HEK293 (cell line): ENCODE measurements at regions not wholly inside any gene's neighbourhood (a gene's known extent, or its start where the extent isn't known, plus 50 kb on each side); places are given as distances from the start of the nearest gene placed in this dataset.

Experiments used
- CTCF ChIA-PET: fragments of 350-600 bp; formaldehyde crosslinking; extraction: SDS; loops from one replicate; lab custom pipeline; 2021; ENCODE audit warnings: antibody characterized with exemption; lab: Yijun Ruan, JAX
- POLR2A ChIA-PET: fragments of 300-600 bp; formaldehyde crosslinking; extraction: SDS; loops from one replicate; lab custom pipeline; 2020; ENCODE audit warnings: antibody characterized with exemption, inconsistent platforms; lab: Yijun Ruan, JAX
- H3K27ac ChIP-seq: fragments of 200-500 bp; sonication (Bioruptor generic); 2 replicates; pipeline ENCODE4 v1.5.1; 2014; ENCODE audit warnings: low read depth, low read length, control low read depth, inconsistent platforms; ENCODE audit errors: extremely low read depth
- H3K36me3 ChIP-seq, 2 experiments: fragments of 200-500 bp in 1 of 2; sonication (Bioruptor generic) in 1 of 2; 1 replicate in 1 of 2; 2 replicates in 1 of 2; pipeline ENCODE4 v1.5.1; 2014 to 2017; ENCODE audit warnings: inconsistent platforms in 2 of 2, low read length in 2 of 2; ENCODE audit not compliant: control insufficient read depth in 2 of 2, insufficient read depth in 1 of 2
- H3K4me1 ChIP-seq: fragments of 200-500 bp; sonication (Bioruptor generic); 2 replicates; pipeline ENCODE4 v1.5.1; 2014; ENCODE audit warnings: mild to moderate bottlenecking, low read length, inconsistent platforms; ENCODE audit not compliant: control insufficient read depth, insufficient read depth
- H3K4me3 ChIP-seq: 2 replicates; pipeline ENCODE4 v1.5.1; 2011; ENCODE audit warnings: low read depth, mild to moderate bottlenecking, control low read depth, low read length, moderate library complexity
- H3K9me3 ChIP-seq: fragments of 200-500 bp; sonication (Bioruptor generic); 2 replicates; pipeline ENCODE4 v1.5.1; 2014; ENCODE audit warnings: low read depth, low read length, inconsistent platforms; ENCODE audit not compliant: control insufficient read depth, insufficient read depth
- BCL11A ChIP-seq: fragments of 450-650 bp; formaldehyde crosslinking; IDR thresholded peaks from 2 replicates; pipeline ENCODE4 v1.5.1; 2016; ENCODE audit warnings: low read depth, missing biosample characterization, missing genetic modification characterization
- MYNN ChIP-seq: fragments of 450-650 bp; formaldehyde crosslinking; IDR thresholded peaks from 2 replicates; pipeline ENCODE4 v1.5.1; 2016; ENCODE audit warnings: missing biosample characterization, missing genetic modification characterization, borderline replicate concordance
- PRDM6 ChIP-seq: fragments of 450-650 bp; formaldehyde crosslinking; IDR thresholded peaks from 2 replicates; pipeline ENCODE4 v1.5.1; 2017; ENCODE audit warnings: missing biosample characterization, missing genetic modification characterization
- SALL2 ChIP-seq: fragments of 450-650 bp; formaldehyde crosslinking; IDR thresholded peaks from 2 replicates; pipeline ENCODE4 v1.5.0; 2017; ENCODE audit warnings: missing biosample characterization, mild to moderate bottlenecking, missing genetic modification characterization, borderline replicate concordance
- SCRT2 ChIP-seq: fragments of 450-650 bp; formaldehyde crosslinking; IDR thresholded peaks from 2 replicates; pipeline ENCODE4 v1.5.1; 2016; ENCODE audit warnings: missing biosample characterization, missing genetic modification characterization
- ZBTB17 ChIP-seq: fragments of 450-650 bp; formaldehyde crosslinking; IDR thresholded peaks from 2 replicates; pipeline ENCODE4 v1.5.1; 2016; ENCODE audit warnings: missing biosample characterization, missing genetic modification characterization
- ZEB2 ChIP-seq: fragments of 450-650 bp; formaldehyde crosslinking; IDR thresholded peaks from 2 replicates; pipeline ENCODE4 v1.5.1; 2016; ENCODE audit warnings: missing biosample characterization, missing genetic modification characterization
- ZNF146 ChIP-seq: fragments of 450-650 bp; formaldehyde crosslinking; IDR thresholded peaks from 2 replicates; pipeline ENCODE4 v1.5.1; 2016; ENCODE audit warnings: missing biosample characterization, missing genetic modification characterization
- ZNF16 ChIP-seq: fragments of 450-650 bp; formaldehyde crosslinking; IDR thresholded peaks from 2 replicates; pipeline ENCODE4 v1.5.1; 2016; ENCODE audit warnings: low read depth, missing biosample characterization, missing genetic modification characterization
- ZNF202 ChIP-seq: fragments of 450-650 bp; formaldehyde crosslinking; IDR thresholded peaks from 2 replicates; pipeline ENCODE4 v1.5.1; 2016; ENCODE audit warnings: missing biosample characterization, missing genetic modification characterization, borderline replicate concordance
- ZNF48 ChIP-seq: fragments of 450-650 bp; formaldehyde crosslinking; IDR thresholded peaks from 2 replicates; pipeline ENCODE4 v1.5.1; 2016; ENCODE audit warnings: missing biosample characterization, missing genetic modification characterization
- ZNF488 ChIP-seq: fragments of 450-650 bp; formaldehyde crosslinking; IDR thresholded peaks from 2 replicates; pipeline ENCODE4 v1.5.1; 2016; ENCODE audit warnings: missing biosample characterization, missing genetic modification characterization
- ZNF501 ChIP-seq: fragments of 450-650 bp; formaldehyde crosslinking; IDR thresholded peaks from 2 replicates; pipeline ENCODE4 v1.5.1; 2016; ENCODE audit warnings: missing biosample characterization, missing genetic modification characterization
- ZNF561 ChIP-seq: fragments of 450-650 bp; IDR thresholded peaks from 2 replicates; pipeline ENCODE4 v1.5.1; 2018; ENCODE audit warnings: missing biosample characterization, missing genetic modification characterization, borderline replicate concordance
- ZNF571 ChIP-seq: fragments of 450-650 bp; formaldehyde crosslinking; IDR thresholded peaks from 2 replicates; pipeline ENCODE4 v1.5.0; 2017; ENCODE audit warnings: missing biosample characterization, missing genetic modification characterization
- ZNF585B ChIP-seq: fragments of 450-650 bp; formaldehyde crosslinking; IDR thresholded peaks from 2 replicates; pipeline ENCODE4 v1.5.1; 2016; ENCODE audit warnings: missing biosample characterization, missing genetic modification characterization
- ZNF600 ChIP-seq: fragments of 450-650 bp; formaldehyde crosslinking; IDR thresholded peaks from 2 replicates; pipeline ENCODE4 v1.5.1; 2016; ENCODE audit warnings: missing biosample characterization, missing genetic modification characterization
- ZNF629 ChIP-seq: fragments of 450-650 bp; formaldehyde crosslinking; IDR thresholded peaks from 2 replicates; pipeline ENCODE4 v1.5.1; 2017; ENCODE audit warnings: missing biosample characterization, missing genetic modification characterization
- ZNF658 ChIP-seq: fragments of 450-650 bp; formaldehyde crosslinking; IDR thresholded peaks from 2 replicates; pipeline ENCODE4; 2016; ENCODE audit warnings: missing biosample characterization, missing genetic modification characterization
- ZNF777 ChIP-seq: fragments of 450-650 bp; formaldehyde crosslinking; IDR thresholded peaks from 2 replicates; pipeline ENCODE4 v1.5.1; 2017; ENCODE audit warnings: missing biosample characterization, missing genetic modification characterization, borderline replicate concordance
- ZNF792 ChIP-seq: fragments of 450-650 bp; formaldehyde crosslinking; IDR thresholded peaks from 2 replicates; pipeline ENCODE4 v1.5.1; 2016; ENCODE audit warnings: missing biosample characterization, missing genetic modification characterization
- ZNF830 ChIP-seq: fragments of 450-650 bp; IDR thresholded peaks from 2 replicates; pipeline ENCODE4 v1.5.0; 2018; ENCODE audit warnings: missing biosample characterization, missing genetic modification characterization, low read depth, mild to moderate bottlenecking, moderate library complexity
- ZXDB ChIP-seq: fragments of 450-650 bp; formaldehyde crosslinking; IDR thresholded peaks from 2 replicates; pipeline ENCODE4 v1.5.1; 2016; ENCODE audit warnings: missing biosample characterization, missing genetic modification characterization
- TF ChIP-seq, protein P1 (sequence below): sonication (generic); formaldehyde crosslinking; IDR thresholded peaks from 2 replicates; pipeline ENCODE4 v1.8.1; 2022; ENCODE audit warnings: mild to moderate bottlenecking, moderate library complexity, missing genetic modification reagents
- TF ChIP-seq, protein P2 (sequence below): fragments of 450-650 bp; formaldehyde crosslinking; IDR thresholded peaks from 2 replicates; pipeline ENCODE4 v1.5.1; 2016; ENCODE audit warnings: missing biosample characterization, missing genetic modification characterization

- TF ChIP-seq ZNF561 (tag by site-specific recombination) (no peak), PRDM6 (tag by site-specific recombination) (no peak)
Observed at GRCh38 chr20:16201191-16201590, 372.1 kb downstream of the KIF16B start (continued).

GRCh38 chr20:16197696-16198095 lies 375.6 kb downstream of the KIF16B start:
- no peak for TF ChIP-seq BCL11A (tag by site-specific recombination)
- TF ChIP-seq ZNF488 (tag by site-specific recombination): no peak
- no peak for TF ChIP-seq ZBTB17 (tag by site-specific recombination)
- no peak for TF ChIP-seq ZNF202 (tag by site-specific recombination)
- no peak for TF ChIP-seq ZNF658
- TF ChIP-seq ZNF571 (tag by site-specific recombination): no peak
- TF ChIP-seq ZNF48 (tag by site-specific recombination): no peak
- no peak for TF ChIP-seq SALL2 (tag by site-specific recombination)
- no peak for TF ChIP-seq ZNF629 (tag by site-specific recombination)
- TF ChIP-seq SCRT2 (tag by site-specific recombination): no peak
- no peak for TF ChIP-seq ZNF792
- no peak for TF ChIP-seq ZNF830 (tag by site-specific recombination)
- TF ChIP-seq, protein P1, sequence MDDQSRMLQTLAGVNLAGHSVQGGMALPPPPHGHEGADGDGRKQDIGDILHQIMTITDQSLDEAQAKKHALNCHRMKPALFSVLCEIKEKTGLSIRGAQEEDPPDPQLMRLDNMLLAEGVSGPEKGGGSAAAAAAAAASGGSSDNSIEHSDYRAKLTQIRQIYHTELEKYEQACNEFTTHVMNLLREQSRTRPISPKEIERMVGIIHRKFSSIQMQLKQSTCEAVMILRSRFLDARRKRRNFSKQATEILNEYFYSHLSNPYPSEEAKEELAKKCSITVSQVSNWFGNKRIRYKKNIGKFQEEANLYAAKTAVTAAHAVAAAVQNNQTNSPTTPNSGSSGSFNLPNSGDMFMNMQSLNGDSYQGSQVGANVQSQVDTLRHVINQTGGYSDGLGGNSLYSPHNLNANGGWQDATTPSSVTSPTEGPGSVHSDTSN (CRISPR knock-in tag): no peak
- TF ChIP-seq, protein P2, sequence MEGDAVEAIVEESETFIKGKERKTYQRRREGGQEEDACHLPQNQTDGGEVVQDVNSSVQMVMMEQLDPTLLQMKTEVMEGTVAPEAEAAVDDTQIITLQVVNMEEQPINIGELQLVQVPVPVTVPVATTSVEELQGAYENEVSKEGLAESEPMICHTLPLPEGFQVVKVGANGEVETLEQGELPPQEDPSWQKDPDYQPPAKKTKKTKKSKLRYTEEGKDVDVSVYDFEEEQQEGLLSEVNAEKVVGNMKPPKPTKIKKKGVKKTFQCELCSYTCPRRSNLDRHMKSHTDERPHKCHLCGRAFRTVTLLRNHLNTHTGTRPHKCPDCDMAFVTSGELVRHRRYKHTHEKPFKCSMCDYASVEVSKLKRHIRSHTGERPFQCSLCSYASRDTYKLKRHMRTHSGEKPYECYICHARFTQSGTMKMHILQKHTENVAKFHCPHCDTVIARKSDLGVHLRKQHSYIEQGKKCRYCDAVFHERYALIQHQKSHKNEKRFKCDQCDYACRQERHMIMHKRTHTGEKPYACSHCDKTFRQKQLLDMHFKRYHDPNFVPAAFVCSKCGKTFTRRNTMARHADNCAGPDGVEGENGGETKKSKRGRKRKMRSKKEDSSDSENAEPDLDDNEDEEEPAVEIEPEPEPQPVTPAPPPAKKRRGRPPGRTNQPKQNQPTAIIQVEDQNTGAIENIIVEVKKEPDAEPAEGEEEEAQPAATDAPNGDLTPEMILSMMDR (tag by site-specific recombination): no peak
- no peak for TF ChIP-seq ZNF600
- CTCF ChIA-PET: no interaction called here
- POLR2A ChIA-PET: no interaction called here
- H3K4me1 ChIP-seq: no peaks in the 10 kb centered on the region
- H3K36me3 ChIP-seq: no peaks in the 10 kb centered on the region
- no peaks in the 10 kb centered on the region for H3K9me3 ChIP-seq
- no peak overlapping the region for H3K27ac ChIP-seq
- H3K4me3 ChIP-seq: no peak overlapping the region

DNA sequence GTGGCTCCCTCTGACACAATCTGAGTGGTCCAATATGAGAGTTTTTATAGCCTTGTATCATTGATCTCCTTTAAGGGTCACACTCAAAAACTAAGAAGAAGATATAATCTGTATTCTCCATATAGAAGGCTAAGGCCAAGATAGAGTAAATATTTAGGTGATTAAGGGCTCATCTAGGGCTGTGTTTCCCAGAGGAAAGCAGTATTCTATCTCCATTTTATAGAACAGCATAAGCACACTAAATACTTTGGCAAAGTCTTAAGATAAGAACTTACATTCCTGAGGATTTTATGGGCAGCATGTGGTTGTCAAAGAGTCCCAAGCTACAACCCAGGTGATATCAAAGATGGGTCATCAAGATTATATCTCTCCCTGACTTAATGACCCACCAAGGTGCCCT lies 377.6 kb downstream of the KIF16B start:
- ChIA-PET CTCF (no interaction called here), POLR2A (no interaction called here)
- Histone ChIP-seq H3K36me3 (no peaks in the 10 kb centered on the region), H3K27ac (no peak overlapping the region), H3K9me3 (no peaks in the 10 kb centered on the region), H3K4me1 (no peaks in the 10 kb centered on the region), H3K4me3 (no peak overlapping the region)
- TF ChIP-seq ZEB2 (tag by site-specific recombination) (no peak), MYNN (tag by site-specific recombination) (no peak), ZNF146 (tag by site-specific recombination) (no peak), ZNF585B (no peak), ZNF777 (tag by site-specific recombination) (no peak), ZXDB (tag by site-specific recombination) (no peak), ZNF501 (no peak), ZNF16 (tag by site-specific recombination) (no peak)
